A673 (cell line): ENCODE measurements at regions not wholly inside any gene's neighbourhood (a gene's known extent, or its start where the extent isn't known, plus 50 kb on each side); places are given as distances from the start of the nearest gene placed in this dataset.

Experiments used
- CTCF ChIP-seq: fragments of 300-800, 200-600 bp; sonication (generic); conservative IDR thresholded peaks from 2 replicates; pipeline ENCODE4 v1.5.1; 2017; ENCODE audit warnings: low read depth, mild to moderate bottlenecking, antibody characterized with exemption, low read length, moderate library complexity, mixed read lengths
- EZH2 ChIP-seq: fragments of 200-600 bp; sonication (generic); IDR thresholded peaks from 2 replicates; pipeline ENCODE4 v1.6.1; 2017; ENCODE audit warnings: borderline replicate concordance, low read depth, mild to moderate bottlenecking, mixed read lengths, antibody characterized with exemption, low read length; ENCODE audit not compliant: poor library complexity, severe bottlenecking

- TF ChIP-seq CTCF (no peak), EZH2 (no peak)
Measured at GRCh38 chr19:31092274-31092673, 257.0 kb downstream of the TSHZ3 start.
